ENCODE measurements at regions not wholly inside any gene's neighbourhood (a gene's known extent, or its start where the extent isn't known, plus 50 kb on each side); places are given as distances from the start of the nearest gene placed in this dataset.
"Not testable (repeated sequence)": the region's sequence is repeated elsewhere in the genome, so short reads cannot be mapped to it uniquely, and the experiment has no call there.

DNA sequence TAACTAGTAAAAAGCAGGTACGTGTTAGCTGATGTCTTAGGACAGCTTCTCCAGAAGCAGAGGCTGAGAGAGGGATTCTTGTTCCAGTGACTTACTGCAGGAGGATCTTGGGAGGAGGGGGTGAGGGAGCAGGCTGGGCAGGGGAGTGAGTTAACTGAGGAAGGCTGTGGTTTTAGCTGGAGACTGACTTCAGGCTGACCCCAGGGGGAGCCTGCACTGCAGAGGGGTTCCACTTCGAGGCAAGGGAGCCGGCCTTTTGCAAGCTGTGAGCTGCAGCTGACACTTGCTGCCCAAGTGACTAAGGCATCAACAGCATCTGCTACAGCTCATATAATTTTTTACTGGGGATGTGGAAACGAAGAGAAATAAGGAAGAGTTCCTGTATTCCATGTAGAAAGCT lies 50.4 kb upstream of the SOD1 start:
- no peak for DNase-seq (ENCODE audit: low spot score)

DNA sequence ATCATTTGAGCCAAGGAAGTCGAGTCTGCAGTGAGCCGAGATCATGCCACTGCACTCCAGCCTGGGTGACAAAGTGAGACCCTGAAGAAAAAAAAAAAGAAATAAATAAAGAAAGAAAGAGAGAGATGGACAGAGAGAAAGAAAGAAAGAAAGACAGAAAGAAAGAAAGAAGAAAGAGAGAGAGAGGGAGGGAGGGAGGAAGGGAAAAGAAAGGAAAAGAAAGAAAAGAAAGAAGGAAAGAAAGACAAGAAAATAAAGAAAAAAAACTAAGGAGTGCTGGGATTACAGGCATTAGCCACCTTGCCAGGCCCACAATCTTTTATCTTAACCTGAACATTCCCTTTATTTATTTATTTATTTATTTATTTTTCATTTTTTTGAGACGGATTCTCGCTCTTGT lies 51.7 kb upstream of the SOD1 start:
- no peak for DNase-seq (ENCODE audit: low spot score)

DNA sequence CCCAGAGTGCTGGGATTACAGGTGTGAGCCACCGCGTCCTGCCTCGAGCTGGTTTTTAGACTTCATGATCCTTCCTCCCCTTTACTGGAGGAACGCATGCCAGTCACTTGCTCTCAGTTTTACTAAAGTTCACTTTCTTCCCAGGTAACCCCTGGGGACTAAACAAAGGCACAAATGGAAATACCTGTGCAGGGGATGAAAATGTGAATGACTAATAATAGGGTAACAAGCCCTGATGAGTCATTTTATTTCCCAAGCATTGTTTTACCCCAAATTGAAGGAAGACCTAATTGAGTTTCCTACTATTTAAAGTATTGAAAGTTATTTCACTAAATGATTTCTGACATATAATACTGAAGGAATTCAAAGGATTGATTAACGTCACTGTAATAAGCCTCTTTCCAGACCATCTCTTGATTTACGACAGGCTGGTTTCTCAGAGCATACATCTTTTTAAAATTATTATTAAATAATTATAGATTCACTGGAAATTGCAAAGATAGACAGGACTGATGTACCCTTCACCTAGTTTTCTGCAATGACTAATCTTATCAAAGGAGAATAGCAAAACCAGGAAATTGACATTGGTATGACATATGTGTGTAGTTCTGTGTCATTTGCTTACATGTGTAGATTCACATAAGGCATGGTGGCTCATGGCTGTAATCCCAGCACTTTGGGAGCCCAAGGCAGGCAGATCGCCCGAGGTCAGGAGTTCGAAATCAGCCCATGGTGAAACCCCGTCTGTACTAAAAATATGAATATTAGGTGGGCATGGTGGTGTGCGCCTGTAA lies 53.2 kb upstream of the SOD1 start:
- DNase-seq (ENCODE audit: low spot score): no peak

DNA sequence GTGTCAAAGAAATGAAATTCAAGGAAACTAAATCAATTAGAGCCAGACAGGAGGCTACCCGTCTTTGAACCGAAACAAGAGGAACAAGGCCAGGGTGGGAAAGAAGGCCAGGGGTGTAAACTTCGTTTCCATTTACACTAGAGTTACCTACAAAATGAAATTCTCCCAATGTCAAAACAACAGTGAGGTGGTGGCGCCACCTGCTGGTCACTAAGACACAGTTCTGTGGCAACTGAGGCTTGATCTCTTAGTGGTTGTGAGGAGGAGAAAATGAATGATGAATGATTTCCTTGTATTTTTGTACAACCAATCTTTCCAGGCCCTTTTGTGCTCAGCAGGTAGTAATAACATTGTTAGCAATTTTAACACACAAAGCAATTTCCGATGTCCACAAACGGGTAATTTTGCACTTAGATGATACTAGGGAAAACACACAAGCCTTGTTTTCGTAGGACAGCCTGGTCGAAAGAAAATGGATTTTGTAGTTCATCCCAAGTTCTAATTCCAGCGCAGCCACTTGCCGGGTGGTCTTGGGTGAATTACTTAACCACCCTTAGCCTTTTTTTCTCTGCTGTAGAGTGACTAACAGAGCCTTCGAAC lies 54.8 kb upstream of the SOD1 start:
- DNase-seq (ENCODE audit: low spot score): peak; percentile 77

DNA sequence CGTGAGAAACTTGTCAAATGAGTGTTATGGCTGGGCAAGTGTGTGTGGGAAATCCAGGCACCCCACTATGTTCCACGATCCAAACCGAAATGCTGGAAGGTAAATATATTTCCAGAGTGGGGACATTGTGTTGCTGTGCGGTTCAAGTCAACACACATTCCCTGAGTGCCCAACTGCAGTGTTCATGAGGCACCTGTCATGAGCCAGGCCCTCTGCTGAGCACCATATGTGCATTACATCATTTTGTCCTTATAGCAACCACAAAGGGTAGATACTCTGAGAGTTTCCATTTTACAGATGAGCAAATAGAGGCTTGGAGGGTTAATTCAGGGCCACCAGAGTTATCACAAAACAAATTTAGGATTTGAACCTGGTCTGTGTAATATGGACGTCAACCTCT lies 59.9 kb upstream of the SOD1 start:
- DNase-seq (ENCODE audit: low spot score): no peak

DNA sequence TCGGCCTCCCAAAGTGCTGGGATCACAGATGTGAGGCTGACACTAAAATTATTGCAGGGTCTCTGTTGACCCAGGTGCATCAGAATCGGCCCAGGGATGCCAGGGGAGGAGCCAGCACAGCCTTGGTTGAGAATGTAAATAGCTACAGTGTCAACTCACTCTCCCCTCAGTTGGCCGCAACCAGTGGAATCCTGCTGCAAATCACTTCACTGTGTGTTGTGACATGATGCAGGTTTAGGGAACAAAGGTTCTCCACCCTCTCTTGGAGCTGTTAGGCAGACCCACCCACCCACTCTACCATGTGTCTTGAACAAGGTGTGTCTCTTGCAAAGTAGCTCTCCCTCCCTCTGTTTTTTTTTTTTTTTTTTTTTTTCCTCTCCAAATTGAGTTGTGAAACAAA lies 60.5 kb upstream of the SOD1 start:
- no peak for DNase-seq (ENCODE audit: low spot score)

DNA sequence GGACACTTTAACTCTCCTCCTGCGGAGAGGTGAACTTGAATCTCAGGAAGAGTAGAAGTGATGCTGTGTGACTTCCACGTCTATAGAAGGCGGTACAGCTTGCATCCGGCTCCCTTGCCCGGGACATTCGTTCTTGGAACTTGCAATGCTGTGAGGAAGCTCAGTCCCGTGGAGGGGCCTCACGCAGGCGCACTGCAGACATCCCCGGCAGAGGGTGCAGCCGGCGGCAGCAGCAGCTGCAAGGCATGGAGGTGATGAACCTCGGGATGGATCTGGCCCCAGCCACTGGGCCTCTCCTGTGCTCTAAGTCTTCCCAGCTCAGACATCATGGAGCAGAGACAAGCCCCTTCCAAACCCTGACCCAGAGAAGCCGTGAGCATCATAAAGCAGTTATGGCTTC lies 61.8 kb upstream of the SOD1 start:
- DNase-seq (ENCODE audit: low spot score): no peak

DNA sequence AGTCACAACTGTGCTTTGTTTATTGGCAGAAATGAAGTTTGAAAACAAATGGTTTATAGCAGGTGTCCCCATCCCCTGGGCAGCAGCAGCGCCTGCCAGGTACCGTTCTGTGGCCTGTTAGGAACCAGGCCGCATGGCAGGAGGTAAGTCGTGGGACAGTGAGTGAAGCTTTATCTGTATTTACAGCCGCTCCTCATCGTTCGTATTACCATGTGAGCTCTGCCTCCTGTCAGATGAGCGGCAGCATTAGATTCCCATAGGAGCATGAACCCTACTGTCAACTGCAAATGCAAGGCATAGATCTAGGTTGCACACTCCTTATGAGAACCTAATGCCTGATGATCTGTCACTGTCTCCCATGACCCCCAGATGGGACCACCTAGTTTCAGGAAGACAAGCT lies 63.4 kb upstream of the SOD1 start:
- no peak for DNase-seq (ENCODE audit: low spot score)

DNA sequence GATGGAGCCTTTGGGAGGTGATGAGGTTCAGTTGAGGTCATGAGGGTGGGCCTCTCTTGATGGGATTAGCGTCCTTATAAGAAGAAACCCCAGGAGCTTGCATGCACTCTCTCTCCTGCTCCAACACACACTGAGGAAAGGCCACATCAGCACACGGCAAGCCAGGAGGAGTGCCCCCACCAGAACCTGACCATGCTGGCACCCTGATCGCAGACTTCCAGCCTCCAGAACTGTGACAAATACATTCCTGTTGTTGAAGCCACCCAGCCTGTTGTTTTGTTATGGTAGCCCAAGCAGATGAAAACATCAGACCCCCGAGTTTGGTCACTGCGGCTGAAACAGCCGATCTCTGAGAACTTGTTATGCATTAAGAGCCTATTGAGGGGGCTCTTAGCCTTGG lies 64.8 kb upstream of the SOD1 start:
- no peak for DNase-seq (ENCODE audit: low spot score)

DNA sequence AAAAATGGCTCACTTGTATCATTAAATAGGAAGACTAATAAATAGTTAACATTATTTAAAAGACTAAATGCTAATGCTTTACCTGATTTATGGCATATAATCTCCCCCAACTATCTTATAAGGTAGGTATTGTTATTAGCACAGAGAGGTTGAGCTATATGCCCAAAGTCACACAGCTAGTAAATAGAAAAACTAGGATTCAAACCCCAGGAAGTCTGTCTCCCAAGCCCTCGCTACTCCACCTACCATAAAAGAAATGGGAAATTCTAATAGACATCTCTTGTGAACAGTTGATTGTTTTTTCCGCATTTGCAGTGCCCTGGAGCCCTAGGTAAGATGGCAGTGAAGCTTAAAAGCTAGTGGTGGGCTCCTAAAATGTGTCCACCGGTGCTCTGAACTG lies 65.2 kb upstream of the SOD1 start:
- DNase-seq (ENCODE audit: low spot score): no peak

DNA sequence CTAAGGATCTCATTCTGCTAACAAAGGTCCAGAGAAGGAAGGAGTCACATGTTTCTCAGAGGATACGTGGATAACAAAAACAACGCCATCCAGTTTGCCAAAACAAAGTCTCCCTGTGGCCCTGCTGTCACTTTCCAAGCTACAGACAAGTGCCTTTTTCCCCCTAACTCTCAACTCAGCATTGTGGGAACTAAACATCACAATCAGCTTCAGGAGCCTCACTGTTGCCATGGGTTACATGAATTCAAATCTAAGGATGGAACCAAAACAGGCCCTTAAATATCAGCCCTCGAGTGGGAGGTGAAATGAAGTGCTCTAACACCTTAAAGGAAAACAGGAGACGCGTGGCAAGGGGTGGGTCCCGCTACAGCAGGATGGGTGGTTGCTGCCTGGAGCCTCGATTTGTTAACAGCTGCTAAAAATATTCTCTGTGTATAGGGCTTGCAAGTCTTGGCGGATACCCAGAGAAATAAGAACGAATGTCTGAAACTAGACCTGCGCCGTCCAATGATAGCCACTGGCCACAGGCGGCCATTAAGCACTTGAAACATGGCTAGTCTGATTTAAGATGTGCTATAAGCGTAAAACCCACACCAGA lies 66.4 kb upstream of the SOD1 start:
- no peak for DNase-seq (ENCODE audit: low spot score)

DNA sequence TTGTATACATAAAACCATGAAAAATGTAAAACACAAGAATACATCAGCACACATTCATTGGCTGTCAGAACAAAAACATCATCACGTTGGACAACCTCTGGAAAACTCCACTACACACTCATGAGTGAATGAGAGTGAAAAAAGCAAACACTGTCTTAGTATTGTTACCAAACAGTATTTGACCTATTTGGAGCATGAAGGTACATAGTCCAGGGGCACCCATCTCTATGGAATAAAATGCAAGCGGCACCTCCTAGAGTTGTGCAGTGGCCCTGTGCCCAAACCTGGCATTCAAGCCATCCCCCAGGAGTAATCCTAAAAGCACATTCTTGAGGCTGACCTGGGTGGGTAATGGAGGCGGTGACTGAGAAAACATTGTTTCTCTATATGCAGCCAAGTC lies 67.0 kb upstream of the SOD1 start:
- no peak for DNase-seq (ENCODE audit: low spot score)

DNA sequence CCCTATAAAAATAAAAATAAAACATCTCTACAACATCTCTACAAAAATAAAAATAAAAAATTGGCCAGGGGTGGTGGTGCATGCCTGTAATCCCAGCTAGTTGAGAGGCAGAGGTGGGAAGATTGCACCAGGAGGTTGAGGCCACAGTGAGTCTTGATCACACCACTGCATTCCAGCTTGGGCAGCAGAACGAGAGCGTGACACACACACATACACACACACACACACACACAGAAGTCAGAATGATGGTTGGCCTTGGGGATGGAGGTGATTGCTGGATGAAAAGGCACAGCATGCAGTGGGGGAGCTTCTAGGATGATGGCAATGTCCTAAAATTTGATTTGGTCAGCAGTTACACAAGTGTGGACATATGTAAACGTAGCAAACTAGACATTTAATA lies 69.7 kb upstream of the SOD1 start:
- no peak for DNase-seq (ENCODE audit: low spot score)

DNA sequence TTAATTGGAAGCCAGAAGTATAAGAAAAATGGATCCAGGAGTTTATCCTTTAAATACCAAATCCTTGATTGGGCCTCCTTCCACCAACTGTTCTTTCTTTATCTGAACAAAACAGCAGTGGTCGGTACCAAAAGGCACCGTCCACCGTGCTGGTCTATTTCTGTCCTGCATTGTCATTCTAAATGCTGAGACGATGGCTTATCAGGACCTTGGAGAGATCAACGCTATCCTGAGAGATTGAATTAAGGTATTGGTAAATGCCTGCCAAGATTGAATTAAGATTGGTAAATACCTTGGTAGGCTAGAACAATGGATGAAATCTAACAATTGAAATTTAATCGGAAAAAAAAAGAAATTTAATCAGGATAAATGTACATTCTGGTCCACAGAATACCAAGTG lies 73.4 kb upstream of the SOD1 start:
- no peak for DNase-seq (ENCODE audit: low spot score)

DNA sequence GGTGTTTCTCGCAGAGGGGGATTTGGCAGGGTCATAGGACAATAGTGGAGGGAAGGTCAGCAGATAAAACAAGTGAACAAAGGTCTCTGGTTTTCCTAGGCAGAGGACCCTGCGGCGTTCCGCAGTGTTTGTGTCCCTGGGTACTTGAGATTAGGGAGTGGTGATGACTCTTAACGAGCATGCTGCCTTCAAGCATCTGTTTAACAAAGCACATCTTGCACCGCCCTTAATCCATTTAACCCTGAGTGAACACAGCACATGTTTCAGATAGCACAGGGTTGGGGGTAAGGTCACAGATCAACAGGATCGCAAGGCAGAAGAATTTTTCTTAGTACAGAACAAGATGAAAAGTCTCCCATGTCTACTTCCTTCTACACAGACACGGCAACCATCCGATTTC lies 75.6 kb upstream of the SOD1 start:
- not testable (repeated sequence) for DNase-seq (ENCODE audit: low spot score)

DNA sequence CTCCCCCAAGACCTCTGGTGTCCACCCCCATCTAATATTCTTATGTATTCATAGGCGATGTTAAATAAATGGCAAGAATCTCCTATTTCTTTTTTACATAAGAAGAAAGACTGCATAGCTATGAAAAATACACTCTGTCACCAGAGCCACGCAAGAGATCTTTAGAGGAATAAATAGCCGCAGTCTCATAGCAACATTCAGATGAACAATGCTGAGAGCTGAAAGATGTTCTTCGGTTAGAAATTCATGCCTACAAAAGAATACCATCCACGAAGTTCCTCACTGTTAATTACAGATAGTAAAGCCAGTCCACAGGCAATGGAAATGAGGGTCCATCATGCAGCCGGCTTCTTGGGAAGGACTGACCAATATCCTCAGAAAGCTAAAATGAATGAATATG lies 76.0 kb upstream of the SOD1 start:
- no peak for DNase-seq (ENCODE audit: low spot score)

DNA sequence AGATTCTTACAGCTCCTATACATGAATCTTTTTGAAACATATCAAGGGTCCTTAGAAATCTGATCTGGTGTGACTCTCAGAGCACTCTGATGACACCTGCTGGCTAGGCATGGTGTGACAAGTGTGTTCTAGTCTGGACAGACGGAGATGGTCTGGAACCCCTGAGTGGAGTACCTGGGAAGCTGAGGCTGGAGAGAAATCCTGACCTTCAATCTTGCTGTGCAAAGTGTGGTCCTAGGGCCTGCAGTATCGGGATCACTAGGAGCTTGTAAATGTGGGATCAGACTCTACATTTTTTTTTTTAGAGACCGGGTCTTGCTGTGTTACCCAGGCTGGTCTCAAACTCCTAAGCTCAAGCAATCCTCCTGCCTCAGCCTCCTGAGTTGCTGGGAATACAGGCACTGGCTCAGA lies 78.6 kb upstream of the SOD1 start:
- DNase-seq (ENCODE audit: low spot score): peak; percentile 80

DNA sequence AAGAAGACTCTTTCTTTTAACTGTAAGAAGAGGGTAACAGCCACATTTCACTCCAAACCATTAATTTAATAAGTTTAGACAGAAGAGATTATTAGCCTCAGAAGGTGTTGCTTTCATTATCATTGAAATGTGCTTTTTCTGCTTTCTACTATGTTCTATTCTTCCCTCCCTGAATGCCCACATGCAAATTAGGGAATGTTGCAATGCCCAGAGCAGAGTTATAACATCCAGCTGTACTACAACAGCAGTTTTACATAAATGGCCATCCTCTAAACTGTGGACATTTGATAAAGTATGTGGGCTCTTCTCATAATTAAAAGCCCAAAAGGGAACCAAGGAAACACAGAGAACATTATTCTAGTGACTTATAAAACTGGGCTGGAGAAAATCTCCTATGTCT lies 82.2 kb upstream of the SOD1 start:
- DNase-seq (ENCODE audit: low spot score): no peak

DNA sequence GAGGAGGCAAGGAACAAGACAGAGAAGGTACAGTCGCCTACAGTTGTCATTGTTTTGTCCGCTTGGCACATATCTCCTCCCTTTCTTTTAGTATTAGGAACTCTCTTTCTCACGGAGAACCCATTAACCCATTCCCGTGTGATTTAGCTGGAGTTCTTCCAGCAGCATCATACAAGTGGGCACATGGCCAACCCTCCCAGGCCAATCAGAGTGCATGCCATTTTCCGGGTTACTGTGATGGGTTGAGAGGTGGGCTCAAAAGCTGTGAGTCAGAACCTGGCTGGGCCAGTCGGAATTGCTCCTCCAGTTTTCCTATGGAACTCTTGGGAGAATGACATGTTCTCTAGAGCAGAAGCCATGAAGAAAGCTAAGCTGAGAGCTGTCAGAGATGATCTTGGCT lies 83.1 kb upstream of the SOD1 start:
- DNase-seq (ENCODE audit: low spot score): no peak

DNA sequence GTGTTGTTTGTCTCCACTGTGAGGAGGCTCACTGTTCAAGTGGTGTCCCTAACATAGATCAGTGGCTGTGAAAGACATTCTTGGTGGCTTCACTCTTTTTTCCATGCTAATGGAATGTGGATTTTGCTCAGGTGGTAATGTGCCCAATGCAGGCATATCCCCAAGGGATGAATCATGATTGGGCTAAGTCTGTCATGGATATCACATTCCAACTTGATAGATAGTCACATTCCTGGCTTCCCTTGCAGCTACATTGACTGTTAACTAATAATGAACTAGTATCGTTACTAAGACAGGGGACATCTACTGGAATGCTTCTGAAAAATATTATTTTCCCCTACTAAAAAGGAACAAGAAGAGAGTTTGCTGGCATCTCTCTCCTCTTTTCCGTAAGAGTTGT lies 86.3 kb upstream of the SOD1 start:
- no peak for DNase-seq (ENCODE audit: low spot score)

DNA sequence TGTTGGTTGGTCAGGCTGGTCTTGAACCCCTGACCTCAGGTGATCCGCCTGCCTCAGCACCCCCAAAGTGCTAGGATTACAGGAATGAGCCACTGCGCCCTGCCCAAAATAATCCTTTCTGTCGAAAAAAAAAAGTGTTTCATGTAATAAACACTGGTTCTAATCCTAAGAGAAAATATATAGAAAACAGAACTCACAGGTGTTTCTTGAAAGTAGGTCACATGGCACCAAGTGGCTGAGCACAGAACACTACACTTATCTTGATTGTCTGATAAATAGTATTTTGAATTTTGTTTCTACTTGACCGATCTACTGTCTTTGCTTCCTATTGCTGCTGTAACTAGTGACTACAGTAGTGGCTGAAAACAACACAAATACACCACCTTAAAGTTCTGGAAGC lies 87.6 kb upstream of the SOD1 start:
- no peak for DNase-seq (ENCODE audit: low spot score)

DNA sequence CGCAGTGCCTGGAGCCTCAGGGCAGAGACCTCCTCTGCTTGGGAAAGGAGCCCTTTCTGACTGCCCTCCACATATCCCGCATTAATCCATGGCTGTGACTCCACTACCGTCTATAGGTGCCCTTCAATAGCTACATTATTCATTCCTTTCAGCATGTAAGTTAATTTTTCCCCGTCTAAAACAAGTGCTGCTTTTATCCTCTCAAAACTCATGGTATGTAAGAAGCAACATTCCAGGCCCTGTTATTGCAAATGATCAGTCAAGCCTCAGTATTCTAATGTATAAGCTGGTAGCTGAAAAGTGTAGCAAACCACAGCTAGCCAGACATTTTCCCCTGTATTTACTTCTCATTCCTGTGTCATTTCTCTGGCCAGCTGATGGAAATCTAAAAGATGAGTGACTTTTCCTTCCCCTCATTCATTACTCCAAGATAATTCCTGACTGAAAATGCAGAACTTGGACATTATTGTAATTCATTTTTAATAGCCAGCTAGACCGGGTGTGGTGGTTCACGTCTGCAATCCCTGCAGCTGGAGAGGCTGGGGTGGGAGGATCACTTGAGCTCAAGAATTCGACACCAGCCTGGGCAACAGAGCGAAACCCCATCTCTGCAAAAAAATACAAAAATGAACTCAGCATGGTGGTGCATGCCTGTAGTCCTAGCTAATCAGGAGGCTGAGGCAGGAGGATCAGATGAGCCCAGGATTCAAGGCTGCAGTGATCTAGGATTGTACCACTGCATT lies 88.5 kb upstream of the SOD1 start:
- DNase-seq (ENCODE audit: low spot score): no peak

DNA sequence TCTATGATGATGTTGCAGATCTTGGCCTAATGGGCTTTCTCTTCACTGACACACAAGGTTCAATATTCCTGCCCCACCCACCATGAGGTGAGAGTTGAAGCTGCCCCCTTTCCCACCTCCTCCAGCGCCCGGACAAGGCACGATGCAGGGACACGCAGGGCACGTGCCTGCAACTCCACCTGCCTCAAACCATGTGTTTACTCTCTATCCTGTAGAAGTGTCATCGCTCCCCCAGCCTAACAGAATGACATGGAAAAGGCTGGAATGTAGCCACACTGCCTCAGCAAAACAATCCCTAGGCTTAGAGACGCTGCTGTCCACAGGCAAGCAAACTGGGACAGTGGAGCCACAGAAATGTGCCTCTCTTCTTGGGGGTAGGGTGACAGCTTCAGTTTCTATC lies 92.9 kb upstream of the SOD1 start:
- DNase-seq (ENCODE audit: low spot score): no peak

All from pons (tissue), 1 donor.